ENCODE measurements at regions not wholly inside any gene's neighbourhood (a gene's known extent, or its start where the extent isn't known, plus 50 kb on each side); places are given as distances from the start of the nearest gene placed in this dataset.

DNA sequence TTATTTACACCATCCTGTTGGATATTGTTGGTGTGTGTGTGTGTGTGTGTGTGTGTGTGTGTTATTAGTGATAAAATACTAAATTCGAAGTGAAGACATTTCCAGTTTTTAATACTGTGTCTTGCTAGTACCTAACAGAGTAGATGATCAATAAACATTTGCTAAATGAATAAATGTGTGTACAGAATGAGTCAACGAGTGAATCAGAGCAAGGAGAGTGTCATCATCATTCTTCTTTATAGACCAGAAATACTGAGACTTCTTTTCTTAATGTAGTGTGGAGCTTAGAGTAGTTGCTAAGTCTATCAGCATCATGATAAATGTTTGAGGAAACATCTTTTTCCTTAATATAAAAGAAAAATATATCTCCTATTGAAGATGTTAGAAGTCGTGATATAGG, 169.7 kb upstream of the SATB2 start:
- DNase-seq, result no peak

- no peak for DNase-seq
Observed at GRCh38 chr2:199624958-199625357, 167.2 kb upstream of the SATB2 start.

DNA sequence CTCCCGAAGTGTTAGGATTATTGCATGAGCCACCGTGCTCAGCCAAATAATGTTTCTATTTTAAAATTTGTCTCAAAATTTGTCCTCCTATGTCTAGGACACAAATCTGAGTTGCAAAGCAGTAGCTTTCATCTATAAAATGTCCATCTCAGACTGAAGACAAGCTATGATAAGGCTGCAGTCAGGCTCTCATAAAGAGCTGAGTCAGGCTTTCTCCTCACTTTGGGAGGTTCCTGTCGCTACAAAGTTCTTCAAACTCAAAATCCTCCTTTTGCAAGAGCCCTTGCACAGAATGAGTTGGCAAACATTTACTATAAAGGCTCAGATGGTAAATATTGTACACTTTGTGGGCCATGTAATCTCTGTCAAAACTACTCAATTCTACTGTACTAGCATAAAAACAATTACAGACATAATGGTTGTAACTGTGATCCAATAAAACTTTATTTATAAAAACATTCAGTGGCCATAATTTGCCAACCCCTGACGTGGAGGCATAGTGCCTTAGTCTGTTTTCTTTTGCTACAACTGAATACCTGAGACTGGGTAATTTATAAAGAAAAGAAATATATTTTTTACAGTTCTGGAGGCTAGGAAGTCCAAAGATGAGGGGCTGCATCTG, 154.9 kb upstream of the SATB2 start:
- DNase-seq, result no peak

DNA sequence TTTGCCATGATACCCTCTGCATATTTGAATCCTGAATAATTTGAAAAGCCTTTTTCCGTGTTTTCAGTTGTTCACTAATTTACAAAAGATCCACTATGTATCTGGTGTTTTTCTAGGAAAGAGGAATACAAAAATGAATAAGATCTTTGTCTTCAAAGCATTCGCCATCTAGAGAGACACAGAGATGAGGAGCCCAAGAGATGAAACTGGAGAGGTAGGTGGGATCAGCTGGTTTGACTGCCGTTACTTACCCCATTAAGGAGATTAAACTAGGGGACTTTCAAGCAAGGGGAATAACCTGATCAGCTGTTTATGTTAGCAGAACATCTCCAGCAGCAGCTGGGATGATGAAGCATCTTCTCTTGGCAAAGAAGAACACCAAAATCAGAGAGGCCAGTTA, 150.2 kb upstream of the SATB2 start:
- DNase-seq, result no peak

DNA sequence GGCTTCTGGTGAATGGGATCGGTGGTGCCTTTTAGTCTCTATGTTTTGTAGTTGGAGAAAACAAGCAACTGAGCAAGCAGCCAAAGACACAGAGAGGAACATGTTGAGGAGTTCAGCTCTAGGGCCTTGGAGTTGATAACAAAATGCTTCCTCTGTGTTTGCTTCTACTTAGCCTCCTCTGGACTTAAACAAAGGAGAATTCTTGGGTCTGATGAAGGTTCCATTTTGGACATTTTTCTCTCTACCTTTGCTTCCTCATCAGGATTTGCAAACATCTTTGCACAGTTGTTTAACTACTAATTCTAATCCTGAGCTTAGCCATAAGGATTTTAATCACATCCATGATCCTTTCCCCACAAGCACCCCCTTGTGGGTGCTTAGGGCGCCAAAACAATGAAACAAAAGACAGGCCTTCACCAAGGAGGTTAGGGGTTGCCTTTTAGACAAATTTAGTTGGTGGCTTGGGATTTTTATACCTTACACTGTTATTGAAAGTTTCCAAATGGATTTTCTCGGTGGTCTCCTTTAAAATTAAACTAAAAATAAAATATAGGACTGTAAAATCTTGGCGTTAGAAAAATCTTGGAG, 148.5 kb upstream of the SATB2 start:
- no peak for DNase-seq

DNA sequence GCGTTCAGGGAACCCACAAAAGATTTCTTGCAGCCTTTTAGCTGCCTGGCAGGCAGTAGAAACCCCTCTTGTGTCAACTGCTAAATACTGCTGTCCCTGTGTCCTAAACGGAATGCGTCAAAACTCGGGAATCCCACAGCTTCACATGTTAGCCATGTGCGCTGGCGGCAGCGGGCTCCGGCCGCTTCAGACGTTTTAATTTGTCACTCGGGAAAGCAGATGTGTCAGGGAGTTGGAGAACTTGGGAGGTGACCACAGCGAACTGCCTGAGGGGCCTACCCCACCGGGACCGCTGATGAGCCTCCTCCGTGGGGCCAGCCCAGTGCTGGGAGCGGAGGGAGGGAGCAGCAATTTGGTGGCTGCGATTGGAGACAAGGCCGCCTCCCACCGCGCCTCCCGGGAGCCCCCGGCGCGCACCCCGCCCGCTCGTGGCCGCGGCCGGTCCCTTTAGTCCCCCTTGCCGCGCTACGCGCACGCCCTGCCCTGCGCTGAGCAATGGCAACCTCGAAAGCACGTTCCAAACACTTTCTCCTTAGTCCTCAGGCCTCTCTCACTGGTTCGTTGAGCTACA, 146.1 kb upstream of the SATB2 start:
- DNase-seq, result no peak

DNA sequence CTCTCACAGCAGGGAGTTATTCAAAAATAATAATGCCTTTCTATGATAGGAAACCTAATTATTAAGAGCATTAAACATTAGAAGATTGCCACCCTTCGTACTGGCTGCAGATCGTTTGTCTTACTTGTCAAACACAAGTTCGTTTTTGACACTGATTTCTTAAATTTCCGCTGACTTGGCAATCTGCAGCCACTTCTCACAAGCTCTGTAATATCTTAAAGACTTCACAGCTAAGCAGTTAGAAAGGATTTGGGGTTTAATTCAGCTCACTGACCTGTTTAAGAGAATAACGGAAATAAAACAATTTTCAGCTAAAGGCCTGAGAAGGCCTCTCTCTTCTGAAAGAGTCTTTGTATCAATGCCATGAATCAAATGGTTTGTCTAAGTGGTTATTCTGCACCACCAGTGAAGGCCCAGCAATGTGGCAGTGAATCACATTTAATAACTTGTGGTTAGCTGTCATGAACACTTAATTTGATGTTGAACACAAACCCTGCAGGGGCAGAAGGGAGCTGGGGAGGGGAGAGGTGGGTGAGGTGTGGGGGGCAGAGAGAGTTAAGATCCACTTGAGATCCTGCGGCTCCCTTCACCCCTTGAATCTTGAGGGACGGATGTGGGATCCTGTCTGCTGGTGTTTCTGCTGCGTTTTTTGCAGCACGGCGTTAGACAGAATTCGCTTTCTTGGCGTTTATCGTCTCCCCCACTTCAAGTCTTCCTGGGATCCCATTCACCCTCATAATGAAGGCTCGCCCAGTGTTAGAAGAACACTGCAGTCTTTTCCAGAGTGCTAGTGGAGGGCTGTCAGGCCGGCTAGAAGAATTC, 145.4 kb upstream of the SATB2 start:
- DNase-seq, result no peak

DNA sequence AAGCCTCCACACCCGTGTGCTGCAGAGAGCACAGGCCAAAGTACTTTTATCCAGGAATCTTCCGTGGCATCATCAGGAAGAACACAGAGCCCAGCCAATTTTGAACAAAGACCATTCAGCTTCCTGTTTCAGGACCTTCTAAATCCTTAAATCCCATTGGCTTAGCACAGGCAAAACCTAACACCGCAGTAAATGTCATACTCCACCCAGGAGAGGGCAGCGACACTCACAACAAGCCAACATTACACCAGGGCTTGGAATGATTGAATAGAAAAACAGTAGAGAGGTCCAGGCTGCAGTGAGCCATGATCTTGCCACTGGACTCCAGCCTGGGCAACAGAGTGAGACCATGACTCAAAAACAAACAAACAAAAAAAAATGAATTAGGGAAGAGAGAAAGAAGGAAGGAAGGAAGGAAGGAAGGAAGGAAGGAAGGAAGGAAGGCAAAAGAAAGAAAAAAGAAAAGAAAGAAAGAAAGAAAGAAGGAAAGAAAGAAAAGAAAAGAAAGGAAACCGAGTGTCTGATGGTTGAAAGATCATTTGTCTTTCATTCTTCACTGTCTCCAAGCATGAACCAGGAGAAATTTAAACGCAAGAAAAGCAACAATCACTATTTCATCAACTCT, 144.6 kb upstream of the SATB2 start:
- DNase-seq, result no peak

DNA sequence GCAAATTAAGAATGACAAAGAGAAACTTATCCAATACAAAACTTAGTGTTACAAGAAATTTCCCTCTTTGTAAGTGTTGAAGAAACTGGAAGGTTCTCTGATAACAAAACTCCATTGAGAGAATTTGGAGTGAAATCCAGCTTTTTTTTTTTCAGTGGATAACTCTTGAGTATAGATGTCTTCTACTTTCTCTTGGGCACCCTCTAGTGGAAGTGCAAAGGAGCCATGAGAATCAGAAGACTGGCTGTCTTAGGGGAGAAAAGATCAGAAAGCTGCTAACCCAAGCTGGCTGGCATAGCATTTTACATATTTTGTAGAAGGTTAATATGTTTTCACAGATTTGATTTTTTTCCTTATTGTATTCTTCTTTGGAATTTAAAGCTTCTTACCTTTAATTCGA, 138.8 kb upstream of the SATB2 start:
- no peak for DNase-seq

- DNase-seq, result no peak
Observed at GRCh38 chr2:199594443-199594842, 136.7 kb upstream of the SATB2 start.

DNA sequence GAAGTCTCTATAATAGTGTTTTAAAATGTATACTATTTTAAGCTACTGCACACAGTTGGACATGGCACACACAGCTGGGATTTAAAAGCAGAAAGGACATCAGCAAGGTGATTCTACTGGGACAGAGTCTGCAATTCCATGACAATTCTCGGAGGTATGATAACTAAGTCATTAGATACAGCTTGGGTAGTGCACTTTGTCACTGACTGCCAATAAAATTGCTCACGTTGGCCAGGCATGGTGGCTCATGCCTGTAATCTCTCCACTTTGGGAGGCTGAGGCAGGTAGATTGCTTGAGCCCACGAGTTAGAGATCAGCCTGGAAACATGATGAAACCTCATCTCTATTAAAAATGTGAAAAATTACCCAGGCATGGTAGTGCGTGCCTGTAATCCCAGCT, 134.1 kb upstream of the SATB2 start:
- no peak for DNase-seq

GRCh38 chr2:199590321-199591203, 132.8 kb upstream of the SATB2 start:
- no peak for DNase-seq

- no peak for DNase-seq
Observed at GRCh38 chr2:199589306-199589705, 131.6 kb upstream of the SATB2 start.

DNA sequence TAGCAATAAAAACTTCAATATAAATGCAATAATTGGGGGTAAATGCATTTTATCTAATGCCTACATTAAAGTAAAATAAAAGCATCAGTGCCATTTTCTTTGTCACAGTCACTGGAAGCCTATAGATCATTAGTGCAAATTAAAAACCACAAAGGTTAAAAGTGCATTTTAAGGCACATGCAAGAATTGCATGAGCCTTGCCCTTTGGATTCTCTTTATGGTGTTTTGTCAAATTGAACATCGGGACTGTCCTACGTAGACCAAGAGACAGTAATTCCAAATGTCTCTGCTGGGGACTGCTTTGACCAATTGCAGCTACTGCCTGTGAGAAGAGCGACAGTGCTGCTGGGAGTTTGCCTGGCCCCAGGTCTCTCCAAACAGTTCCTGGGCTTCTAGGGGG, 130.3 kb upstream of the SATB2 start:
- no peak for DNase-seq

- no peak for DNase-seq
Observed at GRCh38 chr2:199586646-199587045, 128.9 kb upstream of the SATB2 start.

- no peak for DNase-seq
Observed at GRCh38 chr2:199583676-199584075, 125.9 kb upstream of the SATB2 start.

DNA sequence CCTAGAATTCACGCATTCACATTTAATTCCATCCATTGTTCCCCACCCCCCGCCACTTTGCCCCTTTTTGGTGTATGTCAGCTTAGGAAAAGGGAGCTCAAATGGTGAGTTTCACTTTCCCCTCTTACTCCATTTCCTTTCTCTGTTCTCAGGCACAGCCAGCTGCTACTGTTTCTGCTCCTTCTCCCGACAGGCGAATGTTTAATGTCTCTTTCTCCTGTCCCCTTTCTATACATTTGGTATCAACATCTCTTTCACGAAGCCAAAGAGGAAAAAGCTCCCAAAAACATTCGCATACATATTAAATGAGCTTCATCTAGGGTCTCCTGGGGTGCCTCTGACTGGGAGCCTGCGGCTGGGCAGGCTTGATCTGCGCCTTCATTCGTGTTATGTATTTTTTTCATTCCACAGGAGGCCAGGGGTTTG, 124.2 kb upstream of the SATB2 start:
- no peak for DNase-seq

- no peak for DNase-seq
Observed at GRCh38 chr2:199581408-199581807, 123.7 kb upstream of the SATB2 start.

DNA sequence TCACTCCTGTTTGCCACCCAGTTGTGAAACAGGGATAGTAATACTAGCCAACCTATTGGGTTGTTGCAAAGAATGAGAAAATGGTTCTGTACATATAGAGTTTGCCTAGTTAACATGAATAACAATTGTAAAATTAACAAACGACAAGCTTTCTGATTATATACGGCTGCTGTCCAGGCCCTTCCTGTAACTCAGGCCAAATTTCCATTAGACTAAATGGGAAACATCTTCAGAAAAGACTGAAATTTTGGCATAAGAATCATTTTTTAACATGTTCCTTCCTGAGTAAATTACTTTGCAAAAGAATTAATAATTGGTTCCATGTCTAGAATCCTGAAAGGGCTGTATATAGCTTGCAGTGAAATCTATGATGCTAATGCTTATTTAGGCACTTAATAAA, 117.7 kb upstream of the SATB2 start:
- DNase-seq, result no peak

GRCh38 chr2:199572571-199572970, 114.8 kb upstream of the SATB2 start:
- no peak for DNase-seq

- no peak for DNase-seq
Observed at GRCh38 chr2:199570934-199571333, 113.2 kb upstream of the SATB2 start.

GRCh38 chr2:199569336-199569735, 111.6 kb upstream of the SATB2 start:
- no peak for DNase-seq
